IMR-90 (cell line): ENCODE measurements at regions not wholly inside any gene's neighbourhood (a gene's known extent, or its start where the extent isn't known, plus 50 kb on each side); places are given as distances from the start of the nearest gene placed in this dataset.
A peak's percentile ranks its signal among the peaks of the same experiment; 100 is the strongest.

ENCODE experiments used
- CEBPB ChIP-seq: IDR thresholded peaks from 2 replicates; pipeline ENCODE4 v1.6.1; 2012; ENCODE audit warnings: low read depth, low read length, improper control_type of control experiment
- ELK1 ChIP-seq: fragments of 150-350 bp; IDR thresholded peaks from 2 replicates; pipeline ENCODE4 v1.6.1; 2016; ENCODE audit warnings: low read depth, mild to moderate bottlenecking, low read length, moderate library complexity, borderline replicate concordance
- FOS ChIP-seq: fragments of 150-350 bp; IDR thresholded peaks from 2 replicates; pipeline ENCODE4 v1.6.1; 2016; ENCODE audit warnings: low read depth, low read length
- MAZ ChIP-seq: IDR thresholded peaks from 2 replicates; pipeline ENCODE4 v1.6.1; 2012; ENCODE audit warnings: low read depth, mild to moderate bottlenecking, low read length, improper control_type of control experiment, moderate library complexity, borderline replicate concordance
- MXI1 ChIP-seq: IDR thresholded peaks from 2 replicates; pipeline ENCODE4 v1.6.1; 2012; ENCODE audit warnings: low read depth, mild to moderate bottlenecking, low read length, moderate library complexity, borderline replicate concordance
- NFE2L2 ChIP-seq: fragments of 150-350 bp; IDR thresholded peaks from 2 replicates; pipeline ENCODE4 v1.6.1; 2016; ENCODE audit warnings: low read depth, mild to moderate bottlenecking, low read length
- POLR2A ChIP-seq: IDR thresholded peaks from 2 replicates; pipeline ENCODE4 v1.6.1; 2012; ENCODE audit warnings: mild to moderate bottlenecking, low read depth, low read length
- RAD21 ChIP-seq: IDR thresholded peaks from 2 replicates; pipeline ENCODE4 v1.6.1; 2012; ENCODE audit warnings: low read length, improper control_type of control experiment
- RCOR1 ChIP-seq: IDR thresholded peaks from 2 replicates; pipeline ENCODE4 v1.6.1; 2012; ENCODE audit warnings: mild to moderate bottlenecking, low read length, improper control_type of control experiment; ENCODE audit not compliant: insufficient replicate concordance
- RFX5 ChIP-seq: IDR thresholded peaks from 2 replicates; pipeline ENCODE4 v1.8.0; 2012; ENCODE audit warnings: low read depth, mild to moderate bottlenecking, low read length, moderate library complexity
- SMC3 ChIP-seq: fragments of 150-350 bp; IDR thresholded peaks from 2 replicates; pipeline ENCODE4 v1.6.1; 2016; ENCODE audit warnings: low read depth, mild to moderate bottlenecking, antibody characterized with exemption, low read length, moderate library complexity
- TF ChIP-seq, protein P1 (sequence below): conservative IDR thresholded peaks from 2 replicates; pipeline ENCODE4 v1.5.1; 2012; ENCODE audit warnings: mild to moderate bottlenecking, low read depth, low read length, improper control_type of control experiment
- TF ChIP-seq, protein P2 (sequence below): fragments of 150-350 bp; IDR thresholded peaks from 2 replicates; pipeline ENCODE4 v1.6.1; 2017; ENCODE audit warnings: mild to moderate bottlenecking, antibody characterized with exemption, low read length, low read depth

DNA sequence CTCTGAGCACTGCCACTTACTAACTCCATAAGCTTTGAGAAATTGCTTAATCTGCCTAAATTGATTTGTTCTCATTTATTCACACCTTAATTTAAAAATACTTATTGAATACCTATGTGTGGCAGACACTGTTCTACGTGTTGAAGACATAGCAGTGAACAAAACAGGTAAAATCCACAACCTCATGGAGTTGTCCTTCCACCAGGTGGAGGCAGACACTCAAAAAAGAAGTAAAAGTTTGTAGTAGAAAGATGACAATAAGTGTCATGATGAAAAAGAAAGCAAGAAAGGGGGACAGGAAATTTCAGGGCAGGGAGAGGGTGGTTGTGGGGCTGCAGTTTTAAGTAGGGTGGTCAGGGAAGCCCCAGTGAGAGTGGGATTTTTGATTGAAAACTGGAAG is 94.9 kb downstream of the SREK1 start:
- TF ChIP-seq, protein P1, sequence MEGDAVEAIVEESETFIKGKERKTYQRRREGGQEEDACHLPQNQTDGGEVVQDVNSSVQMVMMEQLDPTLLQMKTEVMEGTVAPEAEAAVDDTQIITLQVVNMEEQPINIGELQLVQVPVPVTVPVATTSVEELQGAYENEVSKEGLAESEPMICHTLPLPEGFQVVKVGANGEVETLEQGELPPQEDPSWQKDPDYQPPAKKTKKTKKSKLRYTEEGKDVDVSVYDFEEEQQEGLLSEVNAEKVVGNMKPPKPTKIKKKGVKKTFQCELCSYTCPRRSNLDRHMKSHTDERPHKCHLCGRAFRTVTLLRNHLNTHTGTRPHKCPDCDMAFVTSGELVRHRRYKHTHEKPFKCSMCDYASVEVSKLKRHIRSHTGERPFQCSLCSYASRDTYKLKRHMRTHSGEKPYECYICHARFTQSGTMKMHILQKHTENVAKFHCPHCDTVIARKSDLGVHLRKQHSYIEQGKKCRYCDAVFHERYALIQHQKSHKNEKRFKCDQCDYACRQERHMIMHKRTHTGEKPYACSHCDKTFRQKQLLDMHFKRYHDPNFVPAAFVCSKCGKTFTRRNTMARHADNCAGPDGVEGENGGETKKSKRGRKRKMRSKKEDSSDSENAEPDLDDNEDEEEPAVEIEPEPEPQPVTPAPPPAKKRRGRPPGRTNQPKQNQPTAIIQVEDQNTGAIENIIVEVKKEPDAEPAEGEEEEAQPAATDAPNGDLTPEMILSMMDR = 0 out of 2 replicates have a peak, but pooled peaks have one; percentile 13
- TF ChIP-seq FOS (no peak), NFE2L2 (no peak), RFX5 (no peak), POLR2A (no peak), RAD21 (peak; percentile 26), CEBPB (no peak), SMC3 (no peak), MXI1 (no peak), RCOR1 (no peak), ELK1 (no peak), MAZ (no peak)
- TF ChIP-seq, protein P2, sequence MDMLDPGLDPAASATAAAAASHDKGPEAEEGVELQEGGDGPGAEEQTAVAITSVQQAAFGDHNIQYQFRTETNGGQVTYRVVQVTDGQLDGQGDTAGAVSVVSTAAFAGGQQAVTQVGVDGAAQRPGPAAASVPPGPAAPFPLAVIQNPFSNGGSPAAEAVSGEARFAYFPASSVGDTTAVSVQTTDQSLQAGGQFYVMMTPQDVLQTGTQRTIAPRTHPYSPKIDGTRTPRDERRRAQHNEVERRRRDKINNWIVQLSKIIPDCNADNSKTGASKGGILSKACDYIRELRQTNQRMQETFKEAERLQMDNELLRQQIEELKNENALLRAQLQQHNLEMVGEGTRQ = no peak
